ENCODE measurements at regions not wholly inside any gene's neighbourhood (a gene's known extent, or its start where the extent isn't known, plus 50 kb on each side); places are given as distances from the start of the nearest gene placed in this dataset.
"Not testable (repeated sequence)": the region's sequence is repeated elsewhere in the genome, so short reads cannot be mapped to it uniquely, and the experiment has no call there.

DNA sequence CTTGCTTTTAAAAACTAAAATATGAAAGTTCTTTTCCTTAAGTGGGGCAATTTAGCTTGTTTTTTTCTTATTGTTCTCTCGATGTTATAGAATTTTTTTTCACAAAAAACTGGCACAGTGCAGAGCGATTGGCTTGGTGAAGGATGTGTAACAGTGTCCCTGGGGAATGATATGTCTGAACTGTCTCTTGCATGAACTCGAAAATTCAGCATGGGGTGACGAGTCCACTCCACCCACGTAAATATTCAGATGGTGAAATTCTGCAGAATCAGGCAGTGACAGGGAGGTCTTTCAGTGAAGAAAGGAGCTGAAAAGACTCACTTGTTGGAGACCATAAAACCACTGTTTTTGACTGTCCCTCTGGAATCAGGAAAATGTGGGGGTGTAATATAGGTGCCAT, 505.3 kb downstream of the MMUT start:
- Histone ChIP-seq H3K36me3 (ENCODE audit: insufficient read depth, low read length) (no peaks in the 10 kb centered on the region), H3K4me3 (ENCODE audit: insufficient read depth, low read length) (no peak overlapping the region), H3K27ac (ENCODE audit: low read depth, low read length) (no peak overlapping the region), H3K9me3 (ENCODE audit: low read depth, low read length) (no peaks in the 10 kb centered on the region), H3K79me2 (ENCODE audit: insufficient read depth, low read length) (no peaks in the 10 kb centered on the region), H3K4me2 (ENCODE audit: insufficient read depth, low read length) (peak overlapping the region; percentile 40), H3K27me3 (ENCODE audit: insufficient read depth, low read length) (no peaks in the 10 kb centered on the region), H3K4me1 (ENCODE audit: insufficient read depth, low read length) (peaks cover 5% of the 10 kb centered on the region), H4K20me1 (ENCODE audit: insufficient read depth, low read length) (no peaks in the 10 kb centered on the region), H2AFZ (ENCODE audit: low read length) (peak overlapping the region; percentile 7)
- TF ChIP-seq CTCF (IDR thresholded peaks at IDR 0.05; ENCODE audit: extremely low read depth, low read depth, low read length) = no peak
- peak; percentile 69 for DNase-seq (ENCODE audit: insufficient read length, low spot score, missing footprints)

DNA sequence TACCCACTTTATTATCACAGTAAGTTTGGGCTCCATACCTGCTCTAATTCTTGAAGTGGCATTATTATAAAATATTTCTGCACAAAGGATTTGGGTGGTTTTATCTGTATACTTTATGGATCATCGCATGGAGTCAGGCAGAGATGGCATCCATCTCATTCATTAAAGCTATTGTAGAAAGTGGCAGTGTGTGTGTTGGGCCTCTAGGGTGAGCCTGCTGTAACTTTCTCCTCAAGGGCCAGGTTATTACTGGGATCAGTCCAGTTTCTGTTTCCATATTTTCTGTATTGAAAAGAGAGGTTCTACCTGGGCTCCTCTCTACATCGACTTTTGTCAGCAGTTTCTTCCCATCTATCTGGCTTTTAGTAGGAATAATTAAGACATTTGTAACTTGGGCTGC, 511.1 kb downstream of the MMUT start:
- H3K27ac ChIP-seq (ENCODE audit: low read depth, low read length) = no peak overlapping the region
- no peak overlapping the region for H2AFZ ChIP-seq (ENCODE audit: low read length)

DNA sequence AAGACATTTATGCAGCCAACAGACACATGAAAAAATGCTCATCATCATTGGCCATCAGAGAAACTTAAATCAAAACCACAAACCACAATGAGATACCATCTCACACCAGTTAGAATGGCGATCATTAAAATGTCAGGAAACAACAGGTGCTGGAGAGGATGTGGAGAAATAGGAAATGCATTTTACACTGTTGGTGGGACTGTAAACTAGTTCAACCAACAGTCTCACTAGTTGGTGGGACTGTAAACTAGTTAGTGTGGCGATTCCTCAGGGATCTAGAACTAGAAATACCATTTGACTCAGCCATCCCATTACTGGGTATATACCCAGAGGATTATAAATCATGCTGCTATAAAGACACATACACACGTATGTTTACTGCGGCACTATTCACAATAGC, 518.8 kb downstream of the MMUT start:
- not testable (repeated sequence) for DNase-seq (ENCODE audit: insufficient read length, low spot score, missing footprints); H3K4me2 ChIP-seq (ENCODE audit: insufficient read depth, low read length); H4K20me1 ChIP-seq (ENCODE audit: insufficient read depth, low read length); H3K4me1 ChIP-seq (ENCODE audit: insufficient read depth, low read length); H3K9me3 ChIP-seq (ENCODE audit: low read depth, low read length); H3K27me3 ChIP-seq (ENCODE audit: insufficient read depth, low read length); H3K27ac ChIP-seq (ENCODE audit: low read depth, low read length); H3K4me3 ChIP-seq (ENCODE audit: insufficient read depth, low read length); H2AFZ ChIP-seq (ENCODE audit: low read length); H3K36me3 ChIP-seq (ENCODE audit: insufficient read depth, low read length); H3K79me2 ChIP-seq (ENCODE audit: insufficient read depth, low read length)

More for the DNA sequence above, 511.1 kb downstream of the MMUT start:
- Histone ChIP-seq H3K4me3 (ENCODE audit: insufficient read depth, low read length) (no peak overlapping the region), H3K79me2 (ENCODE audit: insufficient read depth, low read length) (no peaks in the 10 kb centered on the region), H3K4me1 (ENCODE audit: insufficient read depth, low read length) (no peaks in the 10 kb centered on the region), H3K4me2 (ENCODE audit: insufficient read depth, low read length) (no peak overlapping the region), H3K36me3 (ENCODE audit: insufficient read depth, low read length) (no peaks in the 10 kb centered on the region), H4K20me1 (ENCODE audit: insufficient read depth, low read length) (no peaks in the 10 kb centered on the region), H3K9me3 (ENCODE audit: low read depth, low read length) (no peaks in the 10 kb centered on the region), H3K27me3 (ENCODE audit: insufficient read depth, low read length) (no peaks in the 10 kb centered on the region)
- TF ChIP-seq CTCF (IDR thresholded peaks at IDR 0.05; ENCODE audit: extremely low read depth, low read depth, low read length) = no peak
- no peak for DNase-seq (ENCODE audit: insufficient read length, low spot score, missing footprints)

- no peak overlapping the region for H3K4me3 ChIP-seq (ENCODE audit: insufficient read depth, low read length)
- no peaks in the 10 kb centered on the region for H3K36me3 ChIP-seq (ENCODE audit: insufficient read depth, low read length)
- H3K27me3 ChIP-seq (ENCODE audit: insufficient read depth, low read length) = no peaks in the 10 kb centered on the region
- no peaks in the 10 kb centered on the region for H3K79me2 ChIP-seq (ENCODE audit: insufficient read depth, low read length)
- no peaks in the 10 kb centered on the region for H4K20me1 ChIP-seq (ENCODE audit: insufficient read depth, low read length)
- no peak for DNase-seq (ENCODE audit: insufficient read length, low spot score, missing footprints)
- H3K27ac ChIP-seq (ENCODE audit: low read depth, low read length) = no peak overlapping the region
- H3K4me2 ChIP-seq (ENCODE audit: insufficient read depth, low read length) = no peak overlapping the region
- H2AFZ ChIP-seq (ENCODE audit: low read length) = no peak overlapping the region
- no peaks in the 10 kb centered on the region for H3K9me3 ChIP-seq (ENCODE audit: low read depth, low read length)
- no peak for TF ChIP-seq CTCF (IDR thresholded peaks at IDR 0.05; ENCODE audit: extremely low read depth, low read depth, low read length)
- H3K4me1 ChIP-seq (ENCODE audit: insufficient read depth, low read length) = no peaks in the 10 kb centered on the region
These were observed 529.9 kb downstream of the MMUT start for GRCh38 chr6:48933136-48933535.

Data from osteoblast (primary cell).